ENCODE measurements at regions not wholly inside any gene's neighbourhood (a gene's known extent, or its start where the extent isn't known, plus 50 kb on each side); places are given as distances from the start of the nearest gene placed in this dataset.

GRCh38 chr2:136219963-136220362 is 102.0 kb upstream of the CXCR4 start:
- DNase-seq (no peak), ATAC-seq (no peak)
- no peak overlapping the region for H3K27ac Mint-ChIP-seq
- H3K4me1 Mint-ChIP-seq: no peaks in the 10 kb centered on the region
- no peaks in the 10 kb centered on the region for H3K27me3 Mint-ChIP-seq
- H3K4me3 Mint-ChIP-seq: no peak overlapping the region
- H3K9me3 Mint-ChIP-seq: no peaks in the 10 kb centered on the region

- Mint-ChIP-seq H3K27me3 (no peaks in the 10 kb centered on the region), H3K27ac (no peak overlapping the region), H3K9me3 (no peaks in the 10 kb centered on the region), H3K4me3 (no peak overlapping the region), H3K4me1 (peaks cover under 1% of the 10 kb centered on the region)
- DNase-seq (no peak), ATAC-seq (no peak)
These were observed 101.4 kb upstream of the CXCR4 start for GRCh38 chr2:136219341-136219740.

- Mint-ChIP-seq H3K27ac (no peak overlapping the region), H3K9me3 (peaks cover 0 to 4% of the 10 kb centered on the region in 2 donors), H3K4me1 (peaks cover 13% of the 10 kb centered on the region), H3K4me3 (no peak overlapping the region), H3K27me3 (no peaks in the 10 kb centered on the region)
- no peak for DNase-seq
- peak; percentile 46 for ATAC-seq
These were observed 100.0 kb upstream of the CXCR4 start for GRCh38 chr2:136217996-136218395.

- ATAC-seq: no peak
- H3K9me3 Mint-ChIP-seq: peaks cover 0 to 4% of the 10 kb centered on the region in 2 donors
- no peak overlapping the region for H3K27ac Mint-ChIP-seq
- DNase-seq: no peak
- peaks cover 31% of the 10 kb centered on the region for H3K4me1 Mint-ChIP-seq
- H3K27me3 Mint-ChIP-seq: no peaks in the 10 kb centered on the region
- no peak overlapping the region for H3K4me3 Mint-ChIP-seq
These were observed 98.0 kb upstream of the CXCR4 start for GRCh38 chr2:136215908-136216472.

- H3K9me3 Mint-ChIP-seq: peaks cover 4 to 8% of the 10 kb centered on the region in 2 donors
- ATAC-seq (no peak), DNase-seq (no peak)
- peaks cover 35% of the 10 kb centered on the region for H3K4me1 Mint-ChIP-seq
- no peaks in the 10 kb centered on the region for H3K27me3 Mint-ChIP-seq
- no peak overlapping the region for H3K27ac Mint-ChIP-seq
- H3K4me3 Mint-ChIP-seq: no peak overlapping the region
These were observed 97.5 kb upstream of the CXCR4 start for GRCh38 chr2:136215449-136215848.

GRCh38 chr2:136214307-136215200 is 96.6 kb upstream of the CXCR4 start:
- no peak overlapping the region for H3K27ac Mint-ChIP-seq
- H3K9me3 Mint-ChIP-seq: peaks cover 13 to 17% of the 10 kb centered on the region in 2 donors
- H3K4me1 Mint-ChIP-seq: peaks cover 38% of the 10 kb centered on the region
- no peak overlapping the region for H3K4me3 Mint-ChIP-seq
- H3K27me3 Mint-ChIP-seq: no peaks in the 10 kb centered on the region
- DNase-seq: no peak
- ATAC-seq: no peak

- DNase-seq (no peak), ATAC-seq (no peak)
- no peaks in the 10 kb centered on the region for H3K27me3 Mint-ChIP-seq
- H3K4me1 Mint-ChIP-seq: peaks cover 38% of the 10 kb centered on the region
- H3K27ac Mint-ChIP-seq: no peak overlapping the region
- no peak overlapping the region for H3K4me3 Mint-ChIP-seq
- peaks cover 20 to 24% of the 10 kb centered on the region in 2 donors for H3K9me3 Mint-ChIP-seq
These were observed 95.9 kb upstream of the CXCR4 start for GRCh38 chr2:136213836-136214235.

GRCh38 chr2:136212426-136213378 is 94.8 kb upstream of the CXCR4 start:
- Mint-ChIP-seq H3K4me1 (peaks cover 46% of the 10 kb centered on the region), H3K4me3 (peak overlapping the region in 1 of 2 donors; percentile 32), H3K27me3 (no peaks in the 10 kb centered on the region), H3K9me3 (peaks cover 20 to 24% of the 10 kb centered on the region in 2 donors), H3K27ac (peak overlapping the region; percentile 1 to 4)
- DNase-seq (peak; percentile 28 to 48), ATAC-seq (peak; percentile 98)

GRCh38 chr2:136211701-136212100 is 93.8 kb upstream of the CXCR4 start:
- H3K27me3 Mint-ChIP-seq: no peaks in the 10 kb centered on the region
- H3K9me3 Mint-ChIP-seq: peaks cover 20 to 24% of the 10 kb centered on the region in 2 donors
- DNase-seq (no peak), ATAC-seq (no peak)
- H3K4me3 Mint-ChIP-seq: no peak overlapping the region
- H3K4me1 Mint-ChIP-seq: peaks cover 56% of the 10 kb centered on the region
- H3K27ac Mint-ChIP-seq: no peak overlapping the region

GRCh38 chr2:136210822-136211221 is 92.9 kb upstream of the CXCR4 start:
- Mint-ChIP-seq H3K27ac (peak overlapping the region in 1 of 2 donors; percentile 13), H3K4me1 (peaks cover 62% of the 10 kb centered on the region), H3K4me3 (no peak overlapping the region), H3K9me3 (peaks cover 20 to 24% of the 10 kb centered on the region in 2 donors), H3K27me3 (no peaks in the 10 kb centered on the region)
- ATAC-seq (no peak), DNase-seq (no peak)

GRCh38 chr2:136210455-136210805 is 92.5 kb upstream of the CXCR4 start:
- Mint-ChIP-seq H3K4me1 (peaks cover 62% of the 10 kb centered on the region), H3K9me3 (peaks cover 20 to 24% of the 10 kb centered on the region in 2 donors), H3K27ac (peak overlapping the region in 1 of 2 donors; percentile 13), H3K4me3 (no peak overlapping the region), H3K27me3 (no peaks in the 10 kb centered on the region)
- DNase-seq (no peak), ATAC-seq (no peak)

GRCh38 chr2:136209561-136210454 is 91.9 kb upstream of the CXCR4 start:
- peaks cover 62% of the 10 kb centered on the region for H3K4me1 Mint-ChIP-seq
- H3K27me3 Mint-ChIP-seq: no peaks in the 10 kb centered on the region
- DNase-seq (no peak), ATAC-seq (no peak)
- no peak overlapping the region for H3K27ac Mint-ChIP-seq
- H3K9me3 Mint-ChIP-seq: peaks cover 20 to 24% of the 10 kb centered on the region in 2 donors
- no peak overlapping the region for H3K4me3 Mint-ChIP-seq

- no peak overlapping the region for H3K27ac Mint-ChIP-seq
- no peaks in the 10 kb centered on the region for H3K27me3 Mint-ChIP-seq
- peaks cover 20 to 26% of the 10 kb centered on the region in 2 donors for H3K9me3 Mint-ChIP-seq
- DNase-seq (no peak), ATAC-seq (no peak)
- H3K4me3 Mint-ChIP-seq: no peak overlapping the region
- peaks cover 57% of the 10 kb centered on the region for H3K4me1 Mint-ChIP-seq
These were observed 90.9 kb upstream of the CXCR4 start for GRCh38 chr2:136208682-136209420.

GRCh38 chr2:136207665-136208064 is 89.7 kb upstream of the CXCR4 start:
- H3K4me1 Mint-ChIP-seq: peaks cover 46% of the 10 kb centered on the region
- no peaks in the 10 kb centered on the region for H3K27me3 Mint-ChIP-seq
- no peak overlapping the region for H3K27ac Mint-ChIP-seq
- DNase-seq (no peak), ATAC-seq (peak; percentile 36)
- peaks cover 25% of the 10 kb centered on the region in 2 donors for H3K9me3 Mint-ChIP-seq
- no peak overlapping the region for H3K4me3 Mint-ChIP-seq
